ENCODE measurements at regions not wholly inside any gene's neighbourhood (a gene's known extent, or its start where the extent isn't known, plus 50 kb on each side); places are given as distances from the start of the nearest gene placed in this dataset.

DNA sequence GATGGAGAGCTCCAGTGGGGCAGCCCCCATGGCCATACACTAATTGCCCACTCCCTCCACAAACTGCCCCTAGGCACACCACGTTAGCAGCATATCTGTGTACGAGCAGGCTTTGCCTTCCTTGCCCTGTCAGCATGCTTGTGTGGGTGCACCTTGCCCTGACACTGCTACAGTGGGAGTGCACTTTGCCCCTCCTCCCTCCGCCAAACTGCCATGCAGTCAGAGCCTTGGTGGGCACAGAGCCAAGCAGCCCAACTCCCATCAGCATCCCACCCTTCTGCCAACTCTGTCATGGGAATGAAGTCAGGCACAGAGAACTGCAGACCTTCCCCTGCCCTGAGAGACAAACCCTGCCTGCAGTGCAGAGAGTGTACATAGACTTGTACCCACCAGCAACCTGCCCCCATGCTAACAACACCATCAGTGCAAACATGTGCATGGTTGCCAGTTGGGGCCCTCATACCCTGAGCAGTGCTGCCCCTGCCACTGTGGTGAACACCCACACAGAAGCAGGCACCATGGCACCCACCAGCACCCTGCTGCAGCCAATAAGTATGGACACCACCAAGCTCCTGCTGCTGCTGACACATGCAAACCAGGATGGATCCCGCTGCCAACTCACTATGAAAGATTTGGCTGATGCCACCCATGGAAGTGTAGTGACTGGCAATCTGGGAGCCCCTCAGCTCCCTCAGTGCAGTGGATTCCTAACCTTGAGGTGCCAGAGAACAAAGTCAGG lies 1197.7 kb upstream of the CELF2 start:
- H3K27ac ChIP-seq (ENCODE audit: low read depth, low read length): no peak overlapping the region
- H2AFZ ChIP-seq (ENCODE audit: low read length, unreplicated experiment): no peak overlapping the region
- H3K4me1 ChIP-seq (ENCODE audit: control insufficient read depth, insufficient read depth, low read length, unreplicated experiment): no peaks in the 10 kb centered on the region
- H3K79me2 ChIP-seq (ENCODE audit: control insufficient read depth, insufficient read depth, low read length, unreplicated experiment): no peaks in the 10 kb centered on the region
- H3K4me3 ChIP-seq (ENCODE audit: low read depth, low read length): no peak overlapping the region
- no peaks in the 10 kb centered on the region for H3K36me3 ChIP-seq (ENCODE audit: insufficient read depth, low read length)
- H3K27me3 ChIP-seq (ENCODE audit: insufficient read depth, low read length): no peaks in the 10 kb centered on the region

DNA sequence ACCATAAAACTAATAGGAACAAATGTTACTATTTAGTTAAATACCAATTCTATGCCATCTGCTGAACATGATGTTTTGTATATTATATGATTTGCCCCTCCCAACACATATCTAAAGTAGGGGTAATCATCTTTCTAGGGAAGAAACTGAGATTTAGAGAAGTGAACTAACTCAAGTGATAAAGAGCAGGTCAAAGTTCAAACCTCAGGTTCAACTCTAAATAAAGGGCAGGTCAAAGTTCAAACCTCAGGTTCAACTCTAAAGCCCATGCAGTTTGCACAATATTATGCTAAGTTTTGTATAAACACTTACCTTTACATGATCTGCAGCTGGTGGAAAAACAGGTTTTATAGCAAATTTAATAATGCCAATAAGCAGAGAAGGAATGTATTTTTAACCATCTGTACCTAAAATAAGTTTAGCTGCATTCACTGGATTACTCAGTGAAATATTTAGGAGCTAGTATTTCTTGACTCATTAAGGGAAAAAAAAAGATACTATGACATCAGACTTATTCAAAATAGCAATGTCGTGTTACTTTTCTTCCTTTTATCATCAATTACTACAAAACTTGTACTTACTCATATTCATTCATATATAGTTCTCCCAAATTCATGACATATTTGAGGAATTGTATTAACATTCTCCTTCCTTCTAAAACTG lies 1194.3 kb upstream of the CELF2 start:
- Histone ChIP-seq H3K27ac (ENCODE audit: low read depth, low read length) (no peak overlapping the region), H3K27me3 (ENCODE audit: insufficient read depth, low read length) (no peaks in the 10 kb centered on the region), H3K36me3 (ENCODE audit: insufficient read depth, low read length) (no peaks in the 10 kb centered on the region), H3K4me1 (ENCODE audit: control insufficient read depth, insufficient read depth, low read length, unreplicated experiment) (no peaks in the 10 kb centered on the region), H3K4me3 (ENCODE audit: low read depth, low read length) (no peak overlapping the region), H3K79me2 (ENCODE audit: control insufficient read depth, insufficient read depth, low read length, unreplicated experiment) (no peaks in the 10 kb centered on the region), H2AFZ (ENCODE audit: low read length, unreplicated experiment) (no peak overlapping the region)

DNA sequence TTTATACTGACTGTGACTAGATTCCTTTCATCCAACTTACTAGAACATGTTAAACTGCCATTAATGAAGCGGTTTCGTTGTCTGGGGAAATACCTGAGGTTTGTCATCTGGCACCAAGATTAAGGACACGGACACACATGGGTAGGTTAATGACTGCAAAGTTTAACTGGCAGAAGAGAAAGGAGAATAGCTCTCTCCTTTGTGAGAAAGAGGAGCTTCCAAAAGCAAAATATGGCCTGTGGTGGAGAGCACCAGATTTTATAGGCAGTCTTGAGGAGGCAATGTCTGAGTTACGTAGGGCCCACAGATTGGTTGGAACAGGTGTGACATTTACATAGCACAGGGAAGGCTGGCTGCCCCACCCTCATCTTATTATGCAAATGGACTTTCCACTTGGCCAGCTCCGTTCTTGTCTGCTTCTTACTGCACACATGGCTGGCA lies 1193.0 kb upstream of the CELF2 start:
- Histone ChIP-seq H3K36me3 (ENCODE audit: insufficient read depth, low read length) (no peaks in the 10 kb centered on the region), H3K4me1 (ENCODE audit: control insufficient read depth, insufficient read depth, low read length, unreplicated experiment) (no peaks in the 10 kb centered on the region), H3K79me2 (ENCODE audit: control insufficient read depth, insufficient read depth, low read length, unreplicated experiment) (no peaks in the 10 kb centered on the region), H3K27me3 (ENCODE audit: insufficient read depth, low read length) (no peaks in the 10 kb centered on the region), H2AFZ (ENCODE audit: low read length, unreplicated experiment) (no peak overlapping the region), H3K4me3 (ENCODE audit: low read depth, low read length) (no peak overlapping the region), H3K27ac (ENCODE audit: low read depth, low read length) (no peak overlapping the region)

DNA sequence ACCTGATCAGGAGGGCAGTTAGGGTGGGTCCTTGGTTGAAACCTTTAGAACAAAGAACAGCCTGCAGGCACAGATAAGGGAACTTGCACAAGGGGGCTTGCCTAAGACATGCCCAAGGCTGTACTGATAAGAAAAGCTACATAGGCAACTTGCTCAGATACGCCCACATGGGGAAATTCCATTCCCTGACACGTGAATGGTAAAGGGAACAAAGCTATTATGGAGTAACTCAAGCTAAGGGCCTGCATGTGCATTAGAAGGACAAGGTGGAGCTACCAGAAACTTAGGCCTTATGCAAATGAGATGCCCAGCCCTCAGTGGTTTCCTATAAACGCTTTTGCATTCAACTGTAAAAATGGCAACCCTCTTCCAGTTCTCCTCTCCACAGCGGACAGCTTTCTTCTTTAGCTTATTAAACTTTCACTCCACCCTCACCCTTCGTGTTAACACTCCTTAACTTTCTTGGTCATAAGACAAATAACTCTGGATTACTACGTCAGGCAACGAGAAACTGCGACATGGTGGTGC lies 1192.1 kb upstream of the CELF2 start:
- Histone ChIP-seq H3K4me1 (ENCODE audit: control insufficient read depth, insufficient read depth, low read length, unreplicated experiment) (no peaks in the 10 kb centered on the region), H3K4me3 (ENCODE audit: low read depth, low read length) (no peak overlapping the region), H2AFZ (ENCODE audit: low read length, unreplicated experiment) (no peak overlapping the region), H3K79me2 (ENCODE audit: control insufficient read depth, insufficient read depth, low read length, unreplicated experiment) (no peaks in the 10 kb centered on the region), H3K27ac (ENCODE audit: low read depth, low read length) (no peak overlapping the region), H3K36me3 (ENCODE audit: insufficient read depth, low read length) (no peaks in the 10 kb centered on the region), H3K27me3 (ENCODE audit: insufficient read depth, low read length) (no peaks in the 10 kb centered on the region)

DNA sequence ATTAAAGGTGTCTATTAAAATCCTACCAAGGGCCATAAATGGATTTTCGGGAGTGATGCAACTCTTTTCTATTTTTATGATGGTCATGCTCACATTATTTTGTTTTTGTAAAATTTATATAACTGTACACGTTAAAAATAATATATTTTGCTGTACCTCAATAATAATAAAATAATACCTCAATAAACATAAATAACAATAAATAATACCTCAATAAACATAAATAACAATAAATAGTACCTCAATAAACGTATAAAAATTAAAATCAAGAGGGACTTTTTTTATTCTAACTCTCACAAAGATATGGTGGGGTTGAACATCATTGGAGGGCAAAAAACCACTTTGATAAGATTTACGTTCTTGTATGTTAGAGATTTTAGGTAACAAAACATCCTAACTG lies 1189.6 kb upstream of the CELF2 start:
- H2AFZ ChIP-seq (ENCODE audit: low read length, unreplicated experiment): no peak overlapping the region
- no peak overlapping the region for H3K27ac ChIP-seq (ENCODE audit: low read depth, low read length)
- H3K4me1 ChIP-seq (ENCODE audit: control insufficient read depth, insufficient read depth, low read length, unreplicated experiment): no peaks in the 10 kb centered on the region

DNA sequence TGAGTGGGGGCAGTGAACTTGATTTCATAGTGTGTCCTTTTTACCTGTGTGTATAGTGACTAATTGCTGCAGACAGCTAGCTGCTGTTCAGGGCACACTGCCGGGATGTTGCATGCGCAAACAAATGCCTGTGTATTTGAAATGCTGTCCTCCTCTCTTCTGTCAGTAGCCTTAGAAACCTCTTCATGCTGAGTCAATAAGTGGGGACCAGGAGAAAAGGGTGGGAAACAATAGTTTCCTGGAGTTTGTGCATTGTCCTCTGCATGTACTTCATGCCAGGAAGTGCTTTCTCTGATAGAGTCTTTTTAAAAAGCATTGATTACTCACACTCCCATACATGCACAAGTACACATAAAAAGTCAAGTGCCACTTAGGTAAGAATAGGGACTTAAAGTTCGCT lies 1183.7 kb upstream of the CELF2 start:
- Histone ChIP-seq H3K4me3 (ENCODE audit: low read depth, low read length) (no peak overlapping the region), H3K36me3 (ENCODE audit: insufficient read depth, low read length) (no peaks in the 10 kb centered on the region), H3K4me1 (ENCODE audit: control insufficient read depth, insufficient read depth, low read length, unreplicated experiment) (no peaks in the 10 kb centered on the region), H3K27me3 (ENCODE audit: insufficient read depth, low read length) (no peaks in the 10 kb centered on the region), H3K79me2 (ENCODE audit: control insufficient read depth, insufficient read depth, low read length, unreplicated experiment) (no peaks in the 10 kb centered on the region), H2AFZ (ENCODE audit: low read length, unreplicated experiment) (peak overlapping the region; percentile 12), H3K27ac (ENCODE audit: low read depth, low read length) (no peak overlapping the region)

More for the DNA sequence above, 1189.6 kb upstream of the CELF2 start:
- Histone ChIP-seq H3K79me2 (ENCODE audit: control insufficient read depth, insufficient read depth, low read length, unreplicated experiment) (no peaks in the 10 kb centered on the region), H3K36me3 (ENCODE audit: insufficient read depth, low read length) (no peaks in the 10 kb centered on the region), H3K4me3 (ENCODE audit: low read depth, low read length) (no peak overlapping the region), H3K27me3 (ENCODE audit: insufficient read depth, low read length) (no peaks in the 10 kb centered on the region)

DNA sequence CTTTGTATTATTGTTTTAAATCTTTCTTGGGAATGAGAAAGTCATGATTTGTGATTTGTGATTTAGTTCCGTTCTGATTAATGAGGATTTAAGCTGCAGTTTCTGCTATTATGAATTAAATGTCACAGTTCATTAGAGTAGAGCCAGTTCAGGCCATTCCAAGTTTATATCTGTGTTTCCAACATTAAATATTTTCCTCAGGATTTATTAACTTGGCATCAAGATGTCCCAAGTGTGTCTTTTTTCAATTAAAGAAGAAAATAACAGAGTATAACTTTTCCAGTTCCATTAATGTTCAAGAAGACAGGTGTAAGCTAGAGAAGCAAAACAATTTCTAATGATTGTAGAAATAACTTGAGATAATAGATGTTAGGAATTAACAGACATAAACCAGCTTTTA lies 1183.2 kb upstream of the CELF2 start:
- no peaks in the 10 kb centered on the region for H3K4me1 ChIP-seq (ENCODE audit: control insufficient read depth, insufficient read depth, low read length, unreplicated experiment)
- H3K27me3 ChIP-seq (ENCODE audit: insufficient read depth, low read length): no peaks in the 10 kb centered on the region
- peak overlapping the region; percentile 12 for H2AFZ ChIP-seq (ENCODE audit: low read length, unreplicated experiment)
- H3K4me3 ChIP-seq (ENCODE audit: low read depth, low read length): no peak overlapping the region
- H3K79me2 ChIP-seq (ENCODE audit: control insufficient read depth, insufficient read depth, low read length, unreplicated experiment): no peaks in the 10 kb centered on the region
- no peak overlapping the region for H3K27ac ChIP-seq (ENCODE audit: low read depth, low read length)
- H3K36me3 ChIP-seq (ENCODE audit: insufficient read depth, low read length): no peaks in the 10 kb centered on the region

DNA sequence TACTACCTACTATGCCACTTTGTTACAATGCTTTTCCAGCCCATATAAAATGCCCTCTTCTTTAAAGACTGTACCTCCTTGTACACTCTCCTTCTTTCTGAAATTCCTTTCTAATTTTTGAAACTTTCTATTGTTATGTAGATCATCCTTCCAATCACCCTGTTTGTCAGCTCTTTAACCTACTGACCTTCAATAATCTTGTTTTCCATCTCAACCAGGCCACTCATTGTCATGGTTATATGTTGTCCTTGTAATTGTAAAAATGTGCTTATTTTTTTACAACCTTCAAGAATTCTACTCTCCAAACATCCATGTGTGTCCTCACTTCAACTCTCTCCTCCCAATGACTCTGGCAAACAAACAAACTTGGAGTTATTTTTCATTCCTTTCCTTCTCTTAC lies 1172.6 kb upstream of the CELF2 start:
- no peak overlapping the region for H3K27ac ChIP-seq (ENCODE audit: low read depth, low read length)
- no peaks in the 10 kb centered on the region for H3K27me3 ChIP-seq (ENCODE audit: insufficient read depth, low read length)
- H3K36me3 ChIP-seq (ENCODE audit: insufficient read depth, low read length): no peaks in the 10 kb centered on the region
- no peaks in the 10 kb centered on the region for H3K79me2 ChIP-seq (ENCODE audit: control insufficient read depth, insufficient read depth, low read length, unreplicated experiment)
- no peaks in the 10 kb centered on the region for H3K4me1 ChIP-seq (ENCODE audit: control insufficient read depth, insufficient read depth, low read length, unreplicated experiment)
- no peak overlapping the region for H3K4me3 ChIP-seq (ENCODE audit: low read depth, low read length)
- no peak overlapping the region for H2AFZ ChIP-seq (ENCODE audit: low read length, unreplicated experiment)

DNA sequence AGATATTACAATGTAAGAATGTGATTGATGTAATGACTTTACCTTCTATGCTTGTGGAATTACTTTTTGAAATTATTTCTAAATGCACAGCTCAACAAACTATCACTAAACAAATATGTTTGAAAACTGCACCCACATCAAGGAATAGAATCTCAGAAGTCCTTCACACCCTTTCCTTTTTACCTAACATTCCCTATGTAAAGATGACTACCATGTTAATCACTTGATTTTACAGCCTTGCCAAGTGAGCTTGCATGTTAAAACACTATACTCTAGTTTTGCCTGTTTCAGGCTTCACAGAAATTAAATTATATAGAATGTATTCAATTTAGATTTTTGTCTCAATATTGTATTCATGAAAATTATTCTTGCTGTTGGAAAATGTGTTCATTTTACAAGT lies 1169.4 kb upstream of the CELF2 start:
- H3K4me3 ChIP-seq (ENCODE audit: low read depth, low read length): no peak overlapping the region
- H3K79me2 ChIP-seq (ENCODE audit: control insufficient read depth, insufficient read depth, low read length, unreplicated experiment): no peaks in the 10 kb centered on the region
- no peak overlapping the region for H2AFZ ChIP-seq (ENCODE audit: low read length, unreplicated experiment)
- H3K36me3 ChIP-seq (ENCODE audit: insufficient read depth, low read length): no peaks in the 10 kb centered on the region
- no peak overlapping the region for H3K27ac ChIP-seq (ENCODE audit: low read depth, low read length)
- no peaks in the 10 kb centered on the region for H3K4me1 ChIP-seq (ENCODE audit: control insufficient read depth, insufficient read depth, low read length, unreplicated experiment)
- no peaks in the 10 kb centered on the region for H3K27me3 ChIP-seq (ENCODE audit: insufficient read depth, low read length)

DNA sequence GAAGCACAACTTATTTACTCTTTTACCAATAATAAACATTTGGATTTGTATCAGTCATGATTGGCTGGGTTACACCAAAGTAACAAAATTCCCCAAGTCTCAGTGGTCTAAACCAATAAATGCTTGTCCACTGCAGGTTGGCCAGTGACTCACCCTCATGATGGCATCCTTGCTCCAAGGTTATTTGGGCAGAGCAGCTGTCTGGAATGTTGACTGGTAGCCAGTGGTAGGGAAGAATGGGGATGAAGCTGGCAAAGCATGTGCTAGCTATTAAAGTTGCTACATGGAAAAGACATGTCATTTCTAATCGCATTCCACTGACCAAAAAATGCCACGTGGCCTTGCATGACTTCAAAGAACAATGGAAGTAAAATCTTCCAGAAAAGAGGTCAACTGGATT lies 1168.7 kb upstream of the CELF2 start:
- Histone ChIP-seq H3K79me2 (ENCODE audit: control insufficient read depth, insufficient read depth, low read length, unreplicated experiment) (no peaks in the 10 kb centered on the region), H3K27ac (ENCODE audit: low read depth, low read length) (no peak overlapping the region), H3K36me3 (ENCODE audit: insufficient read depth, low read length) (no peaks in the 10 kb centered on the region), H3K4me1 (ENCODE audit: control insufficient read depth, insufficient read depth, low read length, unreplicated experiment) (no peaks in the 10 kb centered on the region), H3K4me3 (ENCODE audit: low read depth, low read length) (no peak overlapping the region), H3K27me3 (ENCODE audit: insufficient read depth, low read length) (no peaks in the 10 kb centered on the region), H2AFZ (ENCODE audit: low read length, unreplicated experiment) (no peak overlapping the region)

DNA sequence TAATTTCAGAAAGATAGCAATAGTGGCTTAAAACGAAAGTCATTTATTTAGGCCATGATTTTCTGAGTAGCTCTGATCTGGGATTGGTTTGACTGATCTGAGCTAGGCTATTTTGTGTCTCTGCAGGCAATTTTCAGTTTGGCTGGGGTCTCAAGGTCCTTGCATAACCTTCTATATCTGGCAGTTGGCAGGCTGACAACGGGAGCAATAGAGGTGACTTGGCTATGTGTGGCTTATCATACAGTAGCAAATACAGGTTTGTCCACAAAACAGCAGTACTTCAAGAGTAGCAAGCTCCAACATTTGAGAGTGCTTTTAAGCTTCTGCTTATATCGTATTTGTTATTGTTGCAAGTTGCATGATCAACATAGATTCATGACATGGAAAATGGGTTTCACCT lies 1167.3 kb upstream of the CELF2 start:
- no peaks in the 10 kb centered on the region for H3K4me1 ChIP-seq (ENCODE audit: control insufficient read depth, insufficient read depth, low read length, unreplicated experiment)
- H3K27ac ChIP-seq (ENCODE audit: low read depth, low read length): no peak overlapping the region
- no peak overlapping the region for H3K4me3 ChIP-seq (ENCODE audit: low read depth, low read length)
- no peak overlapping the region for H2AFZ ChIP-seq (ENCODE audit: low read length, unreplicated experiment)
- H3K79me2 ChIP-seq (ENCODE audit: control insufficient read depth, insufficient read depth, low read length, unreplicated experiment): no peaks in the 10 kb centered on the region
- H3K27me3 ChIP-seq (ENCODE audit: insufficient read depth, low read length): no peaks in the 10 kb centered on the region
- H3K36me3 ChIP-seq (ENCODE audit: insufficient read depth, low read length): no peaks in the 10 kb centered on the region
